Loucy (cell line): ENCODE measurements at regions not wholly inside any gene's neighbourhood (a gene's known extent, or its start where the extent isn't known, plus 50 kb on each side); places are given as distances from the start of the nearest gene placed in this dataset.

ENCODE experiments used
- EZH2phosphoT487 ChIP-seq: fragments of 200-600 bp; IDR thresholded peaks from 2 replicates; pipeline ENCODE4 v1.6.1; 2018; ENCODE audit warnings: antibody characterized with exemption, mild to moderate bottlenecking, moderate library complexity, borderline replicate concordance
- TF ChIP-seq, protein P1 (sequence below): fragments of 200-600 bp; sonication (generic); conservative IDR thresholded peaks from 2 replicates; pipeline ENCODE4 v1.5.1; 2014; ENCODE audit warnings: mild to moderate bottlenecking, antibody characterized with exemption, low read length

DNA sequence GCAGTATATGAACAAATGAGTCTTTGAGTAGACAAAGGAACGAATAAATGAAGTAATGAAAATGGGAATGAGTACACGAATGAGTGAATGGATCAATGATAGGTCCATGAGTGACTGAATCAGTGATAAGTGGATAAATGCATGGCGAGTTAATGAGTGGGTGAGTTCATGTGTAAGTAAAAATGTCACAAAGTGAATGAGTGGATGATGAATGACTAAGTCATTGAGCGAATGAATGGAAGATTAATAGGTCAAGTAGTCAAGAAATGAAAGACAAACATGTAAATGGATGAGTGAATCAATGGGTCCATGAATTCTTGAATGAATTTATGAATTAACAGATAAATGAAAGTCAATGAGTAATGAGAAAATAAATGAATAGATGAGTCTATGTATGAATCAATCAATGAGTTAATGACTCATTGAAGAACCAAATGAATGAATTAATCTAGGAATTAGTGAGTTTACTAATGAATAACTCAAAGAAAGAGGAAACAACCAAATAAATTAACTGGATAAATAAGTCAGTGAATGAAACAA lies 97.3 kb upstream of the RTL1 start:
- TF ChIP-seq, protein P1, sequence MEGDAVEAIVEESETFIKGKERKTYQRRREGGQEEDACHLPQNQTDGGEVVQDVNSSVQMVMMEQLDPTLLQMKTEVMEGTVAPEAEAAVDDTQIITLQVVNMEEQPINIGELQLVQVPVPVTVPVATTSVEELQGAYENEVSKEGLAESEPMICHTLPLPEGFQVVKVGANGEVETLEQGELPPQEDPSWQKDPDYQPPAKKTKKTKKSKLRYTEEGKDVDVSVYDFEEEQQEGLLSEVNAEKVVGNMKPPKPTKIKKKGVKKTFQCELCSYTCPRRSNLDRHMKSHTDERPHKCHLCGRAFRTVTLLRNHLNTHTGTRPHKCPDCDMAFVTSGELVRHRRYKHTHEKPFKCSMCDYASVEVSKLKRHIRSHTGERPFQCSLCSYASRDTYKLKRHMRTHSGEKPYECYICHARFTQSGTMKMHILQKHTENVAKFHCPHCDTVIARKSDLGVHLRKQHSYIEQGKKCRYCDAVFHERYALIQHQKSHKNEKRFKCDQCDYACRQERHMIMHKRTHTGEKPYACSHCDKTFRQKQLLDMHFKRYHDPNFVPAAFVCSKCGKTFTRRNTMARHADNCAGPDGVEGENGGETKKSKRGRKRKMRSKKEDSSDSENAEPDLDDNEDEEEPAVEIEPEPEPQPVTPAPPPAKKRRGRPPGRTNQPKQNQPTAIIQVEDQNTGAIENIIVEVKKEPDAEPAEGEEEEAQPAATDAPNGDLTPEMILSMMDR, result no peak
- TF ChIP-seq EZH2phosphoT487, result no peak
